Hepatocyte (in vitro differentiated cells): ENCODE measurements at regions not wholly inside any gene's neighbourhood (a gene's known extent, or its start where the extent isn't known, plus 50 kb on each side); places are given as distances from the start of the nearest gene placed in this dataset.

Source experiments
- EZH2phosphoT487 ChIP-seq: fragments of 200-600 bp; sonication (generic); IDR thresholded peaks from one replicate; pipeline ENCODE4 v1.6.1; 2018; ENCODE audit warnings: antibody characterized with exemption, mild to moderate bottlenecking, low read depth, moderate library complexity; ENCODE audit not compliant: unreplicated experiment, severe bottlenecking
- TF ChIP-seq, protein P1 (sequence below): fragments of 200-600 bp; sonication (generic); IDR thresholded peaks from 2 replicates; pipeline ENCODE4 v1.5.1; 2016; ENCODE audit warnings: antibody characterized with exemption, mild to moderate bottlenecking; ENCODE audit not compliant: poor library complexity

GRCh38 chr5:68755293-68755692, 338.5 kb upstream of the SLC30A5 start:
- TF ChIP-seq, protein P1, sequence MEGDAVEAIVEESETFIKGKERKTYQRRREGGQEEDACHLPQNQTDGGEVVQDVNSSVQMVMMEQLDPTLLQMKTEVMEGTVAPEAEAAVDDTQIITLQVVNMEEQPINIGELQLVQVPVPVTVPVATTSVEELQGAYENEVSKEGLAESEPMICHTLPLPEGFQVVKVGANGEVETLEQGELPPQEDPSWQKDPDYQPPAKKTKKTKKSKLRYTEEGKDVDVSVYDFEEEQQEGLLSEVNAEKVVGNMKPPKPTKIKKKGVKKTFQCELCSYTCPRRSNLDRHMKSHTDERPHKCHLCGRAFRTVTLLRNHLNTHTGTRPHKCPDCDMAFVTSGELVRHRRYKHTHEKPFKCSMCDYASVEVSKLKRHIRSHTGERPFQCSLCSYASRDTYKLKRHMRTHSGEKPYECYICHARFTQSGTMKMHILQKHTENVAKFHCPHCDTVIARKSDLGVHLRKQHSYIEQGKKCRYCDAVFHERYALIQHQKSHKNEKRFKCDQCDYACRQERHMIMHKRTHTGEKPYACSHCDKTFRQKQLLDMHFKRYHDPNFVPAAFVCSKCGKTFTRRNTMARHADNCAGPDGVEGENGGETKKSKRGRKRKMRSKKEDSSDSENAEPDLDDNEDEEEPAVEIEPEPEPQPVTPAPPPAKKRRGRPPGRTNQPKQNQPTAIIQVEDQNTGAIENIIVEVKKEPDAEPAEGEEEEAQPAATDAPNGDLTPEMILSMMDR: no peak
- no peak for TF ChIP-seq EZH2phosphoT487
